H9 (cell line): ENCODE measurements at regions not wholly inside any gene's neighbourhood (a gene's known extent, or its start where the extent isn't known, plus 50 kb on each side); places are given as distances from the start of the nearest gene placed in this dataset.

ENCODE experiments used
- DNase-seq: peaks from one replicate; pipeline ENCODE4 v3.0.0-alpha.2; 2017
- H2AFZ ChIP-seq: one replicate; pipeline ENCODE4 v1.6.1; 2013; ENCODE audit warnings: mild to moderate bottlenecking, low read length, control low read depth, moderate library complexity
- H2AK5ac ChIP-seq: 2 replicates; pipeline ENCODE4 v1.6.1; 2013; ENCODE audit warnings: low read length, control low read depth, mixed read lengths; ENCODE audit not compliant: insufficient read length
- H2BK120ac ChIP-seq: one replicate; pipeline ENCODE4 v1.6.1; 2013; ENCODE audit warnings: low read depth, mild to moderate bottlenecking, low read length, control low read depth, inconsistent platforms; ENCODE audit not compliant: poor library complexity, severe bottlenecking
- H2BK12ac ChIP-seq: 2 replicates; pipeline ENCODE4 v1.6.1; 2013; ENCODE audit warnings: low read length, control low read depth, mixed read lengths, low read depth; ENCODE audit not compliant: insufficient read length
- H2BK15ac ChIP-seq: 2 replicates; pipeline ENCODE4 v1.6.1; 2013; ENCODE audit warnings: low read depth, low read length, control low read depth
- H2BK20ac ChIP-seq: one replicate; pipeline ENCODE4 v1.6.1; 2013; ENCODE audit warnings: low read depth, mild to moderate bottlenecking, low read length, control low read depth, inconsistent platforms; ENCODE audit not compliant: poor library complexity, severe bottlenecking
- H2BK5ac ChIP-seq: 2 replicates; pipeline ENCODE4 v1.6.1; 2013; ENCODE audit warnings: low read length, control low read depth, mixed read lengths; ENCODE audit not compliant: insufficient read length
- H3K14ac ChIP-seq: 2 replicates; pipeline ENCODE4 v1.6.1; 2013; ENCODE audit warnings: low read length, control low read depth; ENCODE audit not compliant: insufficient read depth
- H3K18ac ChIP-seq: 2 replicates; pipeline ENCODE4 v1.6.1; 2013; ENCODE audit warnings: low read depth, mild to moderate bottlenecking, mixed read lengths, low read length, control low read depth; ENCODE audit not compliant: insufficient read length
- H3K23ac ChIP-seq: 2 replicates; pipeline ENCODE4 v1.6.1; 2013; ENCODE audit warnings: low read length, control low read depth, mixed read lengths, low read depth; ENCODE audit not compliant: insufficient read length
- H3K23me2 ChIP-seq: 2 replicates; pipeline ENCODE4 v1.6.1; 2013; ENCODE audit warnings: low read depth, mild to moderate bottlenecking, mixed read lengths, low read length, control low read depth; ENCODE audit not compliant: insufficient read length, poor library complexity, severe bottlenecking
- H3K27ac ChIP-seq: 2 replicates; pipeline ENCODE4 v1.5.1; 2013; ENCODE audit warnings: low read length, control low read depth, mixed read lengths, low read depth; ENCODE audit not compliant: insufficient read length
- H3K27me3 ChIP-seq: 2 replicates; pipeline ENCODE4 v1.6.1; 2013; ENCODE audit warnings: low read length, control low read depth, inconsistent platforms; ENCODE audit not compliant: insufficient read depth
- H3K4ac ChIP-seq: 2 replicates; pipeline ENCODE4 v1.6.1; 2013; ENCODE audit warnings: low read depth, mild to moderate bottlenecking, control low read depth, inconsistent platforms, low read length, moderate library complexity
- H3K4me1 ChIP-seq: 2 replicates; pipeline ENCODE4 v1.6.1; 2013; ENCODE audit warnings: low read length, control low read depth, inconsistent platforms; ENCODE audit not compliant: insufficient read depth
- H3K4me2 ChIP-seq: 2 replicates; pipeline ENCODE4 v1.6.1; 2013; ENCODE audit warnings: low read length, control low read depth, mixed read lengths; ENCODE audit not compliant: insufficient read length, insufficient read depth
- H3K56ac ChIP-seq: 2 replicates; pipeline ENCODE4 v1.6.1; 2013; ENCODE audit warnings: low read depth, mild to moderate bottlenecking, mixed read lengths, low read length, control low read depth; ENCODE audit not compliant: insufficient read length
- H3K79me1 ChIP-seq: 2 replicates; pipeline ENCODE4 v1.6.1; 2013; ENCODE audit warnings: low read depth, mild to moderate bottlenecking, moderate library complexity, low read length, control low read depth, inconsistent platforms; ENCODE audit not compliant: insufficient read depth, poor library complexity, severe bottlenecking
- H3K79me2 ChIP-seq: 2 replicates; pipeline ENCODE4 v1.6.1; 2013; ENCODE audit warnings: low read length, control low read depth, inconsistent platforms; ENCODE audit not compliant: insufficient read depth
- H3K9ac ChIP-seq: 2 replicates; pipeline ENCODE4 v1.6.1; 2013; ENCODE audit warnings: low read length, control low read depth, mixed read lengths; ENCODE audit not compliant: insufficient read length; ENCODE audit errors: extremely low read depth
- H3K9me3 ChIP-seq: one replicate; pipeline ENCODE4 v1.6.1; 2013; ENCODE audit warnings: low read depth, low read length, inconsistent platforms; ENCODE audit not compliant: control insufficient read depth
- H3T11ph ChIP-seq: one replicate; pipeline ENCODE4 v1.6.1; 2013; ENCODE audit warnings: mild to moderate bottlenecking, low read length, control low read depth, inconsistent platforms
- H4K20me1 ChIP-seq: one replicate; pipeline ENCODE4 v1.6.1; 2013; ENCODE audit not compliant: control insufficient read depth, insufficient read length, insufficient read depth
- H4K5ac ChIP-seq: 2 replicates; pipeline ENCODE4 v1.6.1; 2013; ENCODE audit warnings: low read depth, mild to moderate bottlenecking, mixed read lengths, low read length, control low read depth; ENCODE audit not compliant: insufficient read length
- H4K8ac ChIP-seq: replicated peaks from 2 replicates; pipeline ENCODE4 v1.6.1; 2013; ENCODE audit warnings: low read length, control low read depth, mixed read lengths, low read depth; ENCODE audit not compliant: insufficient read length
- H4K91ac ChIP-seq: 2 replicates; pipeline ENCODE4 v1.6.1; 2013; ENCODE audit warnings: low read depth, mild to moderate bottlenecking, moderate library complexity, mixed read lengths, low read length, control low read depth; ENCODE audit not compliant: insufficient read length
- H3K27ac Mint-ChIP-seq, 3 experiments: 2 replicates in 2 of 3; 3 replicates in 1 of 3; pipeline ENCODE4 v1.8.0; 2020 to 2021; ENCODE audit warnings: mixed read lengths in 3 of 3, mild to moderate bottlenecking in 1 of 3, moderate library complexity in 1 of 3
- H3K27me3 Mint-ChIP-seq: 2 replicates; pipeline ENCODE4 v1.8.0; 2021; ENCODE audit warnings: low read depth, mild to moderate bottlenecking, moderate library complexity, mixed read lengths
- H3K36me3 Mint-ChIP-seq, 3 experiments: 2 replicates in 2 of 3; 3 replicates in 1 of 3; pipeline ENCODE4 v1.8.0; 2020 to 2021; ENCODE audit warnings: low read depth in 3 of 3, mixed read lengths in 3 of 3; ENCODE audit not compliant: insufficient read depth in 1 of 3
- H3K4me1 Mint-ChIP-seq, 2 experiments: 2 replicates each; pipeline ENCODE4 v1.8.0; 2020; ENCODE audit warnings: mixed read lengths in 2 of 2
- H3K4me3 Mint-ChIP-seq, 2 experiments: 2 replicates in 1 of 2; 3 replicates in 1 of 2; pipeline ENCODE4 v1.8.0; 2020 to 2021; ENCODE audit warnings: mild to moderate bottlenecking in 2 of 2, mixed read lengths in 2 of 2, moderate library complexity in 1 of 2
- H3K9me3 Mint-ChIP-seq, 2 experiments: 2 replicates in 1 of 2; 3 replicates in 1 of 2; pipeline ENCODE4 v1.8.0; 2020; ENCODE audit warnings: mild to moderate bottlenecking in 2 of 2, mixed read lengths in 2 of 2, moderate library complexity in 1 of 2
- whole genome bisulfite sequencing: extraction: QIAGEN DNeasy Blood & Tissue Kit; methylation state at CpG from one replicate; pipeline ENCODE4 v1.1.7; 2013; ENCODE audit warnings: missing lambda C conversion rate, low lambda C conversion rate, mixed read lengths; ENCODE audit not compliant: insufficient read length; ENCODE audit errors: extremely low coverage; 5-methylcytosine and 5-hydroxymethylcytosine counted together
- TF ChIP-seq, protein P1 (sequence below): fragments of 200-600 bp; sonication (generic); conservative IDR thresholded peaks from 3 replicates; pipeline ENCODE4 v1.8.0; 2021; ENCODE audit warnings: antibody characterized with exemption, mild to moderate bottlenecking

DNA sequence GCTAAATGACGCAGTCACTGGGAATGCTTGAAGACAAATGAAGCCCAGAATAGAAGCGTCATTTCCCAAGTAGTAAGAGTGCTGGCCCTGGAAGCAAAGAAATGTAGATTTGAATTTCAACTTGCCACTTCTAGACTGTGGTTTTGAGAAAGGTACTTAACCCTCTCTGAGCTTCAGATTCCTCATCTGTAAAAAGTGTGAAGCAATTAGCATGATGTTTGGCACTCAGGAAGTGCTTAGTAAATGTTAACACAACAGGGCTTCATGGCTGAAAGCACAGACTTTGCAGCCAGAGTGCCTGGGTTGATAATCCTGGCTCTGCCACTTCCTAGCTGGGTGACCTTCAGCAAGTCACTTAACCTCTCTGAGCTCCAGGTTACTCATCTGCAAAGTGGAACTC lies 147.4 kb upstream of the RPS6KA3 start:
- no peak overlapping the region for H3K56ac ChIP-seq
- no peaks in the 10 kb centered on the region for H3K4me1 Mint-ChIP-seq
- H3K14ac ChIP-seq, result no peak overlapping the region
- no peak overlapping the region for H3K18ac ChIP-seq
- H2AFZ ChIP-seq, result no peak overlapping the region
- H3K4me2 ChIP-seq, result no peak overlapping the region
- H3K23me2 ChIP-seq, result no peaks in the 10 kb centered on the region
- no CpG with 5 or more reads among the region's 2 CpGs for WGBS
- H3K9me3 Mint-ChIP-seq, result peaks cover 62 to 67% of the 10 kb centered on the region in 2 experiments
- no peaks in the 10 kb centered on the region for H3K27me3 ChIP-seq
- no peak overlapping the region for H2BK12ac ChIP-seq
- peaks cover 3% of the 10 kb centered on the region for H3K27me3 Mint-ChIP-seq
- H3K79me2 ChIP-seq, result no peaks in the 10 kb centered on the region
- no peak overlapping the region for H3K27ac ChIP-seq
- no peaks in the 10 kb centered on the region for H3K79me1 ChIP-seq
- no peak overlapping the region for H2BK15ac ChIP-seq
- H3K36me3 Mint-ChIP-seq, result no peaks in the 10 kb centered on the region; a peak in 1 of 7 replicates
- H3K4me3 Mint-ChIP-seq, result no peak overlapping the region
- H3T11ph ChIP-seq, result no peak overlapping the region
- no peak overlapping the region for H3K23ac ChIP-seq
- TF ChIP-seq, protein P1, sequence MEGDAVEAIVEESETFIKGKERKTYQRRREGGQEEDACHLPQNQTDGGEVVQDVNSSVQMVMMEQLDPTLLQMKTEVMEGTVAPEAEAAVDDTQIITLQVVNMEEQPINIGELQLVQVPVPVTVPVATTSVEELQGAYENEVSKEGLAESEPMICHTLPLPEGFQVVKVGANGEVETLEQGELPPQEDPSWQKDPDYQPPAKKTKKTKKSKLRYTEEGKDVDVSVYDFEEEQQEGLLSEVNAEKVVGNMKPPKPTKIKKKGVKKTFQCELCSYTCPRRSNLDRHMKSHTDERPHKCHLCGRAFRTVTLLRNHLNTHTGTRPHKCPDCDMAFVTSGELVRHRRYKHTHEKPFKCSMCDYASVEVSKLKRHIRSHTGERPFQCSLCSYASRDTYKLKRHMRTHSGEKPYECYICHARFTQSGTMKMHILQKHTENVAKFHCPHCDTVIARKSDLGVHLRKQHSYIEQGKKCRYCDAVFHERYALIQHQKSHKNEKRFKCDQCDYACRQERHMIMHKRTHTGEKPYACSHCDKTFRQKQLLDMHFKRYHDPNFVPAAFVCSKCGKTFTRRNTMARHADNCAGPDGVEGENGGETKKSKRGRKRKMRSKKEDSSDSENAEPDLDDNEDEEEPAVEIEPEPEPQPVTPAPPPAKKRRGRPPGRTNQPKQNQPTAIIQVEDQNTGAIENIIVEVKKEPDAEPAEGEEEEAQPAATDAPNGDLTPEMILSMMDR, result no peak
- H4K20me1 ChIP-seq, result no peaks in the 10 kb centered on the region
- H4K8ac ChIP-seq, result no peak overlapping the region
- H3K9me3 ChIP-seq, result peaks cover 31% of the 10 kb centered on the region
- no peak for DNase-seq
- no peak overlapping the region for H2AK5ac ChIP-seq
- no peak overlapping the region for H4K5ac ChIP-seq
- no peak overlapping the region for H3K27ac Mint-ChIP-seq
- H3K4ac ChIP-seq, result no peak overlapping the region
- no peak overlapping the region for H3K9ac ChIP-seq
- H3K4me1 ChIP-seq, result no peaks in the 10 kb centered on the region
- H2BK120ac ChIP-seq, result no peak overlapping the region
- H2BK20ac ChIP-seq, result no peak overlapping the region
- no peak overlapping the region for H2BK5ac ChIP-seq
- no peak overlapping the region for H4K91ac ChIP-seq
